ENCODE measurements at regions not wholly inside any gene's neighbourhood (a gene's known extent, or its start where the extent isn't known, plus 50 kb on each side); places are given as distances from the start of the nearest gene placed in this dataset.

GRCh38 chr1:168803806-168804510 lies 75.0 kb upstream of the DPT start:
- H3K27ac Mint-ChIP-seq: no peak overlapping the region
- no peak overlapping the region for H3K4me3 Mint-ChIP-seq
- DNase-seq: no peak
- peaks cover 14% of the 10 kb centered on the region for H3K27me3 Mint-ChIP-seq (ENCODE audit: low read depth)
- ATAC-seq: no peak
- ChIA-PET POLR2A (no interaction called here), CTCF (no interaction called here)
- H3K9me3 Mint-ChIP-seq (ENCODE audit: insufficient read depth): no peaks in the 10 kb centered on the region
- no peaks in the 10 kb centered on the region for H3K4me1 Mint-ChIP-seq (ENCODE audit: low read depth)
- H3K36me3 Mint-ChIP-seq (ENCODE audit: low read depth): no peaks in the 10 kb centered on the region

GRCh38 chr1:168806952-168807351 lies 77.9 kb upstream of the DPT start:
- peaks cover 14% of the 10 kb centered on the region for H3K27me3 Mint-ChIP-seq (ENCODE audit: low read depth)
- H3K4me1 Mint-ChIP-seq (ENCODE audit: low read depth): no peaks in the 10 kb centered on the region
- no peak for DNase-seq
- H3K27ac Mint-ChIP-seq: no peak overlapping the region
- no peaks in the 10 kb centered on the region for H3K36me3 Mint-ChIP-seq (ENCODE audit: low read depth)
- no peaks in the 10 kb centered on the region for H3K9me3 Mint-ChIP-seq (ENCODE audit: insufficient read depth)
- ChIA-PET POLR2A (no interaction called here), CTCF (no interaction called here)
- no peak overlapping the region for H3K4me3 Mint-ChIP-seq
- no peak for ATAC-seq

DNA sequence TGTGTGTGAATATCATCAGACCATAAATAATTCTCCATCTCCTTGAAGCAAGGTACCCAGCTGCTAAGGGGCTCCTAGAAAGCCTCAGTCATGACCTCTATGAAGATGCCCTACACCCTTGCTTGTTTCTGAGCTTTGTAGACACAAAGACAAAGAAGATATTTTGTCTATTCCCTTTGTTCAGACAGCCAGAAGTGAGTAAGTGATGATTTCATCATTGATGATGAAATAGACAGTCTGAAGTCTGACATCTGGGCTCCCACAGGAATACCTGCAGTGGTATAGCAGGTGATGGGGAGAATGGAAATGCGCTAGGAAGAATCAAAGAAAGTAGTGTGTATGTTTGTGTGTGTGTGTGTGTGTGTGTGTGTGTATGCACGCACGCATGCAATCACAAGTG lies 82.2 kb upstream of the DPT start:
- no peaks in the 10 kb centered on the region for H3K4me1 Mint-ChIP-seq (ENCODE audit: low read depth)
- H3K27me3 Mint-ChIP-seq (ENCODE audit: low read depth): peaks cover 9% of the 10 kb centered on the region
- H3K9me3 Mint-ChIP-seq (ENCODE audit: insufficient read depth): no peaks in the 10 kb centered on the region
- POLR2A ChIA-PET: no interaction called here
- CTCF ChIA-PET: no interaction called here
- H3K4me3 Mint-ChIP-seq: no peak overlapping the region
- no peaks in the 10 kb centered on the region for H3K36me3 Mint-ChIP-seq (ENCODE audit: low read depth)
- no peak overlapping the region for H3K27ac Mint-ChIP-seq
- DNase-seq (no peak), ATAC-seq (no peak)

DNA sequence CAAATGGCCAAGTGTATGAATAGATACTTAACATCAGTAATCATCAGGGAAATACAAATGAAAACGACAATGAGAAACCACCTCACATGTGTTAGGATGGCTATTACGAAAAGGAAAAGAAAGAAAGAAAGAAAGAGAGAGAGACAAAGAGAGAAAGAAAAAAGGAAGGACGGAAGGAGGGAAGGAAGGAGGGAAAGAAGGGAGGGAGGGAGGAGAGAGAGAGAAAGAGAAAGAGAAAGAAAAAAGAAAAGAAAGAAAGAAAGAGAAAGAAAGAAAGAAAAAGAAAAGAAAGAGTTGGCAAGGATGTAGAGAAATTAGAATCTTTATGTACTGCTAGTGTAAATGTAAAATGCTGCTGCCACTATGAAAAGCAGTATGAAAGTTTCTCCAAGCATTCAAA lies 90.7 kb upstream of the DPT start:
- H3K4me3 Mint-ChIP-seq: no peak overlapping the region
- no peak overlapping the region for H3K27ac Mint-ChIP-seq
- DNase-seq: no peak
- H3K36me3 Mint-ChIP-seq (ENCODE audit: low read depth): no peaks in the 10 kb centered on the region
- peaks cover 2% of the 10 kb centered on the region for H3K4me1 Mint-ChIP-seq (ENCODE audit: low read depth)
- ChIA-PET POLR2A (no interaction called here), CTCF (interaction anchor here (0.5 to 0.9 kb wide), 2 partner anchors 14 to 376 kb away, joined by 3 read pairs; no protein-coding TSS in a partner anchor)
- no peaks in the 10 kb centered on the region for H3K9me3 Mint-ChIP-seq (ENCODE audit: insufficient read depth)
- ATAC-seq: no peak
- peaks cover 2% of the 10 kb centered on the region for H3K27me3 Mint-ChIP-seq (ENCODE audit: low read depth)

- peaks cover 2% of the 10 kb centered on the region for H3K27me3 Mint-ChIP-seq (ENCODE audit: low read depth)
- H3K4me1 Mint-ChIP-seq (ENCODE audit: low read depth): peaks cover 2% of the 10 kb centered on the region
- H3K27ac Mint-ChIP-seq: no peak overlapping the region
- POLR2A ChIA-PET: no interaction called here
- DNase-seq (no peak), ATAC-seq (no peak)
- no peak overlapping the region for H3K4me3 Mint-ChIP-seq
- CTCF ChIA-PET: no interaction called here
- H3K36me3 Mint-ChIP-seq (ENCODE audit: low read depth): no peaks in the 10 kb centered on the region
- no peaks in the 10 kb centered on the region for H3K9me3 Mint-ChIP-seq (ENCODE audit: insufficient read depth)
Measured at GRCh38 chr1:168821434-168821833, 92.4 kb upstream of the DPT start.

GRCh38 chr1:168822911-168823310 lies 93.9 kb upstream of the DPT start:
- Mint-ChIP-seq H3K36me3 (ENCODE audit: low read depth) (no peaks in the 10 kb centered on the region), H3K4me3 (no peak overlapping the region), H3K4me1 (ENCODE audit: low read depth) (peaks cover 2% of the 10 kb centered on the region), H3K27ac (no peak overlapping the region), H3K9me3 (ENCODE audit: insufficient read depth) (no peaks in the 10 kb centered on the region), H3K27me3 (ENCODE audit: low read depth) (peaks cover 4% of the 10 kb centered on the region)
- ATAC-seq (no peak), DNase-seq (no peak)
- ChIA-PET POLR2A (interaction anchor here (0.6 kb wide), 1 partner anchor 108 kb away, joined by 3 read pairs; no protein-coding TSS in a partner anchor), CTCF (no interaction called here)

DNA sequence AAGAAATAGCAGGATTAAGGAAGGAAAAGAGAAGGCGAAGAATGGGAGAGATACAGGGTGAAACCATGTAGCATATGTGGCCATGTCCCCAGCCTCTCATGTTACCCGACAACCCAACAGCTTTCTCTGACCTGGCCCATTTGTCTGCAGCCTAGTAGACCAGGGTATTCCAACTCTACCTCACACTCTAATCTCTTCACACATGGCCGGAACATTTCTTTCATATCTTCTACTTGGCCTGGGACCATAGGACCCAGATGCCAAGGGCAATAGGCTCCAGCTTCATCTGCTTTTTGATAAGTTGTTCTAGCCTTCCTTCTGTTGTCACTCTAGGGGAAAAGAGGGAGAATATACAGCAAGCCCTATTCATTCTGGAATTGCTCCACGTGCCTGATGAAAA lies 95.0 kb upstream of the DPT start:
- H3K27me3 Mint-ChIP-seq (ENCODE audit: low read depth): peaks cover 4% of the 10 kb centered on the region
- no peak overlapping the region for H3K4me3 Mint-ChIP-seq
- ChIA-PET CTCF (interaction anchor here (1.0 to 1.4 kb wide), 2 partner anchors 220 to 524 kb away, joined by 3 to 4 read pairs; no protein-coding TSS in a partner anchor), POLR2A (no interaction called here)
- peaks cover 2% of the 10 kb centered on the region for H3K4me1 Mint-ChIP-seq (ENCODE audit: low read depth)
- ATAC-seq (no peak), DNase-seq (no peak)
- H3K27ac Mint-ChIP-seq: no peak overlapping the region
- no peaks in the 10 kb centered on the region for H3K36me3 Mint-ChIP-seq (ENCODE audit: low read depth)
- H3K9me3 Mint-ChIP-seq (ENCODE audit: insufficient read depth): no peaks in the 10 kb centered on the region

GRCh38 chr1:168824418-168825065 lies 95.5 kb upstream of the DPT start:
- H3K9me3 Mint-ChIP-seq (ENCODE audit: insufficient read depth): no peaks in the 10 kb centered on the region
- no peak overlapping the region for H3K27ac Mint-ChIP-seq
- CTCF ChIA-PET: interaction anchor here (1.0 to 1.4 kb wide), 2 partner anchors 220 to 524 kb away, joined by 3 to 4 read pairs; no protein-coding TSS in a partner anchor
- no peaks in the 10 kb centered on the region for H3K36me3 Mint-ChIP-seq (ENCODE audit: low read depth)
- POLR2A ChIA-PET: no interaction called here
- H3K27me3 Mint-ChIP-seq (ENCODE audit: low read depth): peaks cover 4% of the 10 kb centered on the region
- no peak overlapping the region for H3K4me3 Mint-ChIP-seq
- H3K4me1 Mint-ChIP-seq (ENCODE audit: low read depth): peaks cover 2% of the 10 kb centered on the region
- no peak for ATAC-seq
- DNase-seq: no peak

GRCh38 chr1:168825129-168825528 lies 96.1 kb upstream of the DPT start:
- CTCF ChIA-PET: interaction anchor here (1.0 to 1.4 kb wide), 2 partner anchors 221 to 523 kb away, joined by 3 to 4 read pairs; no protein-coding TSS in a partner anchor
- H3K36me3 Mint-ChIP-seq (ENCODE audit: low read depth): no peaks in the 10 kb centered on the region
- ATAC-seq (no peak), DNase-seq (no peak)
- no peaks in the 10 kb centered on the region for H3K9me3 Mint-ChIP-seq (ENCODE audit: insufficient read depth)
- H3K27me3 Mint-ChIP-seq (ENCODE audit: low read depth): peaks cover 4% of the 10 kb centered on the region
- peaks cover 2% of the 10 kb centered on the region for H3K4me1 Mint-ChIP-seq (ENCODE audit: low read depth)
- no peak overlapping the region for H3K4me3 Mint-ChIP-seq
- H3K27ac Mint-ChIP-seq: no peak overlapping the region
- POLR2A ChIA-PET: no interaction called here

DNA sequence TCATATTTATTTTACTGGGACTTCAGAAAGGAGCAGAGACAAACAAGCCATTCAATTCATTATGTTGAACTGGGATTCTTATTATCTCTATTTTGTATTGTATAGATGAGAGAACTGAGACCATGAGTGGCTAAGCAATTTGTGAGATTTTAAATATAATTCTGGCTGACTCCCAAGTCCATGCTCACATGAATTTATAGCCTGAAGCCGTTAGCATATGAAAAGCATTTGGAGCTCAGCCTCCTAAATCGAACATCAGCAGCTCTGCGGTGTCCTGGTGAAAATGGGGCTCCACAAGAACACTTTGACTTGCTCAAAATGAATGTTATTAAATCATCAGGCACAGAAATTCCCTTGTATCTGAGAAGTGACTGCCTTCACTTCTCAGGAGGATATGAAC lies 96.8 kb upstream of the DPT start:
- POLR2A ChIA-PET: no interaction called here
- ATAC-seq (no peak), DNase-seq (no peak)
- no peaks in the 10 kb centered on the region for H3K9me3 Mint-ChIP-seq (ENCODE audit: insufficient read depth)
- H3K4me1 Mint-ChIP-seq (ENCODE audit: low read depth): peaks cover 2% of the 10 kb centered on the region
- no peaks in the 10 kb centered on the region for H3K36me3 Mint-ChIP-seq (ENCODE audit: low read depth)
- H3K27me3 Mint-ChIP-seq (ENCODE audit: low read depth): peaks cover 4% of the 10 kb centered on the region
- no peak overlapping the region for H3K4me3 Mint-ChIP-seq
- CTCF ChIA-PET: no interaction called here
- H3K27ac Mint-ChIP-seq: no peak overlapping the region

DNA sequence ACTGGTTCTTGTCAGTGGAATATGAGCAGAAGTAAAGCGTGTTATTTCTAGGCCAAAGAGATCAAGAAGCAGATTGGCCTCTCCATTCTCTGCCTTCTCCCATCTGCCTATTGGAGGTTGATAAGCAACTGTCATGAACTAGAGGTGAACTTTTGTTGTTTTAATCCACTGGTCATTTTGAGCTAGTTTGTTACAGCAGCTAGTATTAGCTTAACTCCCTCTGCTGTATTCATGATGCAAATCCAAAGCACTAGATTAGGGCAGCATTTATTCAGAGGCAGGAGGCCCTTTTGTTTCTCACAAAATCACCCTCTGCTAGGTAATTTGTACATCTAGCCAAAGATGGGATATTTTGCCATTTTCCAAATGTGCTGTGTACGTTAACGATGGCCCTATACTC lies 97.3 kb upstream of the DPT start:
- Mint-ChIP-seq H3K36me3 (ENCODE audit: low read depth) (no peaks in the 10 kb centered on the region), H3K4me1 (ENCODE audit: low read depth) (peaks cover under 1% of the 10 kb centered on the region), H3K27me3 (ENCODE audit: low read depth) (peaks cover 4% of the 10 kb centered on the region), H3K9me3 (ENCODE audit: insufficient read depth) (no peaks in the 10 kb centered on the region), H3K27ac (no peak overlapping the region), H3K4me3 (no peak overlapping the region)
- ChIA-PET POLR2A (no interaction called here), CTCF (no interaction called here)
- ATAC-seq (no peak), DNase-seq (no peak)

- H3K27ac Mint-ChIP-seq: no peak overlapping the region
- CTCF ChIA-PET: no interaction called here
- POLR2A ChIA-PET: no interaction called here
- H3K4me1 Mint-ChIP-seq (ENCODE audit: low read depth): no peaks in the 10 kb centered on the region
- no peak for DNase-seq
- H3K4me3 Mint-ChIP-seq: no peak overlapping the region
- no peaks in the 10 kb centered on the region for H3K36me3 Mint-ChIP-seq (ENCODE audit: low read depth)
- H3K9me3 Mint-ChIP-seq (ENCODE audit: insufficient read depth): no peaks in the 10 kb centered on the region
- no peak for ATAC-seq
- H3K27me3 Mint-ChIP-seq (ENCODE audit: low read depth): peaks cover 2% of the 10 kb centered on the region
Measured at GRCh38 chr1:168827557-168827956, 98.6 kb upstream of the DPT start.
